ENCODE measurements at regions not wholly inside any gene's neighbourhood (a gene's known extent, or its start where the extent isn't known, plus 50 kb on each side); places are given as distances from the start of the nearest gene placed in this dataset.

- TF ChIP-seq CTCF (IDR thresholded peaks at IDR 0.05; ENCODE audit: insufficient read depth, low read length) (no peak), POLR2AphosphoS5 (IDR thresholded peaks at IDR 0.05; ENCODE audit: low read depth) (no peak), REST (IDR thresholded peaks at IDR 0.05; ENCODE audit: insufficient replicate concordance, low read depth) (no peak), GABPA (IDR thresholded peaks at IDR 0.05; ENCODE audit: low read depth) (no peak), SPI1 (IDR thresholded peaks at IDR 0.05; ENCODE audit: borderline replicate concordance, low read depth) (no peak)
Measured at GRCh38 chr13:34335014-34336007, 517.4 kb downstream of the RFC3 start.

All from HL-60 (cell line).